Astrocyte of the hippocampus (primary cell): ENCODE measurements at regions not wholly inside any gene's neighbourhood (a gene's known extent, or its start where the extent isn't known, plus 50 kb on each side); places are given as distances from the start of the nearest gene placed in this dataset.

Experiments used
- DNase-seq: peaks from one replicate; pipeline ENCODE4 v3.0.0; 2011; ENCODE audit warnings: low read depth, low spot score

GRCh38 chr10:90458571-90458970, 399.3 kb downstream of the HTR7 start:
- DNase-seq: no peak

- peak; percentile 42 for DNase-seq
Observed at GRCh38 chr10:90461437-90462155, 396.2 kb downstream of the HTR7 start.

- no peak for DNase-seq
Observed at GRCh38 chr10:90462749-90463470, 394.9 kb downstream of the HTR7 start.

- DNase-seq: no peak
Observed at GRCh38 chr10:90464329-90464728, 393.5 kb downstream of the HTR7 start.

DNA sequence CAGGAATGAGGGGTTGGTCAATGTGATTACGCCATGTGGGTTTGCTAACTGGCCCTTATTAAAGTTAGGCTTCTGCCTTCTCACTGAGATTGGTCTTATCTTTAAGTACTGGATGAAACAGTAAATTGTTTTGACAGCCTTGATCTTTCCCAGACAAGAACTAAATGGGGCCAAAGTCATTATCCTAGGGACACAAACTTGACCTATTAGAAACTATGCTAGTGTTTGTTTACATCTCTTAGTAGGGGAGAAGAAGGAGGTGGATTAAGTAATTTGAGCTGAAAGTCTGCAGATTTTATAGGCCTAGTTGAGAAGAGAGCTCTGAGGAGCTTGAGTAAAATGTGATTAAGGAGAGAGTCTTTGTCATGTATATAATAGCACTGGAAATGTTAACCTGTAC, 386.9 kb downstream of the HTR7 start:
- no peak for DNase-seq

- DNase-seq: no peak
Observed at GRCh38 chr10:90480466-90480865, 377.4 kb downstream of the HTR7 start.

DNA sequence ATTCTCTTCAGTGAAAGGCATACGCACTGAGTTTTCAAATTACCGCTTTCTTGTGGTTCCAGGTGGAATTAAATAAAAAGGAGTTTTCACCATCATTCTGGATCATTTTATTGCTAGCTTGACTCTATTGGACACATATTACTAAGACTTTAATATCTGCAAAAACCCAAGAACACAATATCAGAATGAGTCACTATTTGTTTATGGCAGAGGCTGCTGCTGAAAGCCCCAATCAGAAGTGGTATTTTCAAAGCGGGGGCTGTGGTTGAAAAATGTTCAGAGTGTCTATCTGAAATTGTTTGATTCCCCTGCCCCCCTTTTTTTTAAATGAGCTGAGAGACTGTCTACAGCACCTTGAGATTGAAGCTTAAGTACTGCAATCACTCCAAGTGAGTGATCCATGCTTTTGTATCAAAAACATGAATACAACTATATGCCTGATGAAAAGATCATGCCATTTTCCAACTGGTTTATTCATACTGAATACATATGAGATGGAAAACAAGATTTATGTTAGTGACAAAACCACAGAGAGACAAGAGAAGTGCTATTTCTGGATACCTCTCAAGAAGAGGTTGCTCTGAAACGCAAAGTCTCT, 376.4 kb downstream of the HTR7 start:
- DNase-seq: no peak

DNA sequence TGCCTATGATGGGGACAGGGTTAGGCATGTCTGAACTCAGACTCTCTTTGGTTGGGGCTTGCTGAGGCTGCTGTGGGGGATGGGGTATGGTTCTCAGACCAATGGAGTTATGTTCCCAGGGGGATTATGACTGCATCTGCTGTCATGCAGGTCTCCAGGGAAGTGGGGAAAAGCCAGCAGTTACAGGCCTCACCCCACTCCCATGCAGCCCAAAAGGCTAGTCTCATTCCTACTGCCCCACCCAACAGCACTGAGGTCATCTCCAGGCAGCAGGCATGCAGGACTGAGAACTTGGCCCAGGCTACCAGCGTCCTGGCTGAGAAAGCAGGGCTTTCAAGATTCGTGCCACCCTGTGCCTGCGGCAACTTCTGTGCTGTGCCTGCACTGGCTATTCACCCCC, 373.3 kb downstream of the HTR7 start:
- DNase-seq: no peak

GRCh38 chr10:90494183-90494582, 363.7 kb downstream of the HTR7 start:
- DNase-seq: no peak

- no peak for DNase-seq
Observed at GRCh38 chr10:90504172-90504571, 353.7 kb downstream of the HTR7 start.

DNA sequence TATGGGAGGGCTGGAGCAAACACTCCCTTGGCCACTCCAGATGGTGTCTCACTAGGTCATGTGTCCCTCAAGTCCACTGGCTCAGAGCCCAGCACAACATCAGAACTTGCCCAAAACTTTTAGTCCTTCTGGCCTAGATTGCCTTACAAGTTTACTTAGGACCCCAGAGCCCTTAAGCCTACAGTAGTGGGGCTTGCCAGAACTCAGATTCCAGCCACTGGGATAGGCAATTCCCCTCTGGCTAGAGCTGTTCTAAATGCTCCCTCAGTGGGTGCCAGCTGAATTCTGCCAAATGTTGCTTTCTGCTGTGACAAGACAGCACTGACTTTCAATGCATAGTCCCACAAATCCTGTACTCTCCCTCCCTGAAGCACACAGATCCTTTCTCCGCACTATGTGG, 331.1 kb downstream of the HTR7 start:
- DNase-seq: no peak

- DNase-seq: peak; percentile 23
Observed at GRCh38 chr10:90530521-90530920, 327.3 kb downstream of the HTR7 start.

DNA sequence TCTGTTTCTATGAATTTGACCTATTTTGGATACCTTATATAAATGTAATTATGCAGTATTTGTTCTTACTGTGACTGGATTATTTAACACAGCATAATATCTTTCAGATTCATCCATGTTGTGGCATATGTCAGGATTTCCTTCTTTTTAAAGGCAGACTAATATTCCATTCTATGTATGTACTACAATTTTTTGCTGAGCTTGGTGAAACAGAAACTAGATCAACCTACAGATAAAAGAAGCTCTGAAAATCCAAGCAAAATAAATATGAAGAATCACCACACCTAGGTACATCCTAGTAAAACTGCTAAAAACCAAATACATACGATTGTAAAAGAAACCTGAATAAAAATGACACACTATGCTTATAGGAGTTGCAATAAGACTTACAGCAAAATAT, 300.5 kb downstream of the HTR7 start:
- DNase-seq: no peak

- no peak for DNase-seq
Observed at GRCh38 chr10:90560331-90560730, 297.5 kb downstream of the HTR7 start.

GRCh38 chr10:90561666-90562065, 296.2 kb downstream of the HTR7 start:
- DNase-seq: no peak

- no peak for DNase-seq
Observed at GRCh38 chr10:90571481-90572258, 286.2 kb downstream of the HTR7 start.

DNA sequence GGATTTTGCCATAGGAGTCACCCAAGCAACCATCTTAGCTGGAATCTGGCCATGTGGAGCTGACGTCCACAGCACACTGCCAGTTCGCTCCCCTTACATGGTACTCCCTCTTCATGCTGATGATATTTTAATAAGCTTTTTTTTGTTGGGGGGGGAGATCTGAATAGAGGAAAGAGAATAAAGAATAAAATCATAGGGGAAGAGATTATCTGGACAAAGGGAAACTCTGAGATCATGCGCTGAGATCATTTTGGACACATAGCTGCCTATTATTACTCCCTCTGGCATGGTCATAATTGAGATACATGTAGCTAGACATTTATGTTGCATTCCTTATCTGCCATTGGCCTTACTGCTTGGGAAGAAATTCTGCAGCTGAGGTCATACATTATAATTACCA, 282.7 kb downstream of the HTR7 start:
- DNase-seq: no peak

DNA sequence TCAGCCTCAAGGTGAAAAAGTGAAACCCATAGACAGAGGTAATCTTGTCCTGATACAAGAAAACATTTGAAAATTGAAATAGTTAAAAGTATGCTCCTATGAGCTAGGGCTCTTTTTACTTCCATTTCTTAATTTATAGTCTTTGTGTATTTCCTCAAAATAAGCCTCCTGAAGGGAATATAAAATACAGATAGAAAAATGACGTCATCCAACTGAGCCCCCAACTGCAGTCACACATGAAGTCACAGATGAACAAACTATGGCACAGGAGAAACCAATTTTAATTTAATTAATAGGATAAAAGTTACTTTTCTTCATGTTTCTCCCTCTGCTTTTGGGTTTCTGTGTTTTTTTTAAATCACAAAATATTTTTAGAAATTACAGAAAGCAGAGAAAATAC, 280.3 kb downstream of the HTR7 start:
- no peak for DNase-seq

GRCh38 chr10:90579602-90580242, 278.1 kb downstream of the HTR7 start:
- peak; percentile 49 for DNase-seq

- no peak for DNase-seq
Observed at GRCh38 chr10:90583416-90583815, 274.4 kb downstream of the HTR7 start.

- DNase-seq: peak; percentile 79
Observed at GRCh38 chr10:90587081-90587491, 270.8 kb downstream of the HTR7 start.

- DNase-seq: no peak
Observed at GRCh38 chr10:90587561-90587960, 270.3 kb downstream of the HTR7 start.
